GM18505 (cell line): ENCODE measurements at regions not wholly inside any gene's neighbourhood (a gene's known extent, or its start where the extent isn't known, plus 50 kb on each side); places are given as distances from the start of the nearest gene placed in this dataset.

Source experiments
- ATAC-seq: cut with Tn5 transposase; IDR thresholded peaks from one replicate; pipeline ENCODE4 v1.9.1; 2021; ENCODE audit not compliant: unreplicated experiment
- POLR2A ChIP-seq: IDR thresholded peaks from 4 replicates; pipeline ENCODE4 v1.6.1; 2011; ENCODE audit warnings: borderline replicate concordance; ENCODE audit not compliant: insufficient read depth, insufficient read length; ENCODE audit errors: extremely low read depth

GRCh38 chr18:41754332-41754731 lies 200.7 kb upstream of the PIK3C3 start:
- ATAC-seq: no peak

DNA sequence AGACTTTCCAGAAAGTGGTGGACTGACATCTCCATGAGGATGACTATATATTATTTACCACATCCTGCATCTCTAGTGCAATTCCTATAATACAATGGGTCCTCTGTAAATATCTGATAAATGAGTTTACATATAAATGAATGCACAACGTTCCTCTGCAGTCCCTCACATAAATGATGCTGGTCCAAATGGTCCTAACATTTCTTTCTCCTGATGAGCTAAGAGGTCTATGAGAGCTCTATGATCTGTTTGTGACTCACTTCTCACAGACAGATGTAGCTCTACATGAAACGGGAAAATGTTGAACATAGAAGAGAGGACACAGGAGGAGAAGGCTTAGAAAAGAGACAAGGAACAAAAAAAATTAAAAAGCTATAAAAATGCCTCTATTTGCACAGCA lies 201.2 kb upstream of the PIK3C3 start:
- no peak for TF ChIP-seq POLR2A
- no peak for ATAC-seq

More at GRCh38 chr18:41754332-41754731, 200.7 kb upstream of the PIK3C3 start:
- TF ChIP-seq POLR2A: no peak

DNA sequence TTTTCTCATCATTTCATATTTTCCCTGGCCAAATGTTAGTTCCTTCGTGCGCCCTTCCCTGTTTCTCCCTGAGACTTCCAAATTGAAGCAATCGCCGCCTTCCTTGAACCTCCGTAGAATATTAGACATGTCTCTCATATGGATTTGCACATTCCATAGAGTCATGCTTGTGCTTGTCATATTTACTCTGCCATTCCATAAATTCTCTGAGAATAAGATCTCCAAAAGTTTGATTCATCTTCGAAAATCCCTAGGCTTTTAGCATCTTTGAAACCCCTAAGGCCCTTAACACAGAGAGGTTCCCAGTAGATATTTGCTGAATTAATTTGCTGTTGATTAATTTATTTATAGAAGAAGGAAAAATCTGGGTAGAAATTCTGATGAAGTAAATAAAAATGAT lies 202.2 kb upstream of the PIK3C3 start:
- no peak for TF ChIP-seq POLR2A

GRCh38 chr18:41751652-41752051 lies 203.4 kb upstream of the PIK3C3 start:
- TF ChIP-seq POLR2A: no peak
- no peak for ATAC-seq

More for the DNA sequence above, 202.2 kb upstream of the PIK3C3 start:
- ATAC-seq: no peak

GRCh38 chr18:41751161-41751560 lies 203.9 kb upstream of the PIK3C3 start:
- no peak for ATAC-seq
- TF ChIP-seq POLR2A: no peak

GRCh38 chr18:41747723-41748242 lies 207.3 kb upstream of the PIK3C3 start:
- ATAC-seq: no peak
- no peak for TF ChIP-seq POLR2A

DNA sequence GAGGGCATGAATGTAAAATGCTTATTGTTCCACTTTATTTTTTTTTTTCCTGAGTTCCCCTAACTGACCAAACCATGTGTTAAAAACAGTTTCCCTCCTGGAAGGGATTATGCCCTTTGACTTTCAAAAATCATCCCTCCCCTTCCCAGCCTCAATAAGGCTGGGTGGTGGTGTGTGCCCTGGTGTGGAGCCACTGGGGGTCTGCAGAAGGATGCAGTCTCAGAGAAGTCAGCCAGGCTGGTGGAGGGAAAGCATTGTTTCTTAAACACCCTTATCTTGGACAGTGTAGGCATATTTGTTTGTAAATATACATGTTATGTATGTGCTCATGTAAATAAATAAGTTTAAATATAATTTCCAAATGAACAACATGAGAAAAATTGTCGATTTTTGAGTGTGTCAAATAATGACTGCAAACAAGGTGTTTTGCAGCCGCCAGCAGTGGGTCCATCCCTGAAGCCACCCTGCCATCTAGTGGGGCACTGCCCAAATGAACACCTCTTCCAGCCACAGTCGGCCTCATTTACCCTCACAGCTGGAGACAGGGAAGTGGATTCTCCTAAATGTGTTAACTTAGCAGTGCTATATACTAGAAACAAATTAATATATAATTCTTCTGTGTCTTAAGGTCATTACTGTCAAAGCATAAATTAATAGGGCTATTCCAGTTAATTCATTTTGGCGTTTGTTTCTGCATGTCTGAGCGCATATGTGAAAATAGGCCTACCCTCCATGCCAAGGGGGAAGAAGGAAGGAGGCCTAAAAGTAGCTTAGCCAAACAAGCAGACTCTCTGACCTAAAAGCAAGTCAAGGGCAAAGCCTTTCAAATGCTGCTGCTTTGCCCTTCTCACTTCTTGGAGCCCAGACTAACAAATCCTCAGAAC lies 209.6 kb upstream of the PIK3C3 start:
- TF ChIP-seq POLR2A: no peak
- no peak for ATAC-seq

- ATAC-seq: no peak
- TF ChIP-seq POLR2A: no peak
These were observed 210.5 kb upstream of the PIK3C3 start for GRCh38 chr18:41744421-41745030.

DNA sequence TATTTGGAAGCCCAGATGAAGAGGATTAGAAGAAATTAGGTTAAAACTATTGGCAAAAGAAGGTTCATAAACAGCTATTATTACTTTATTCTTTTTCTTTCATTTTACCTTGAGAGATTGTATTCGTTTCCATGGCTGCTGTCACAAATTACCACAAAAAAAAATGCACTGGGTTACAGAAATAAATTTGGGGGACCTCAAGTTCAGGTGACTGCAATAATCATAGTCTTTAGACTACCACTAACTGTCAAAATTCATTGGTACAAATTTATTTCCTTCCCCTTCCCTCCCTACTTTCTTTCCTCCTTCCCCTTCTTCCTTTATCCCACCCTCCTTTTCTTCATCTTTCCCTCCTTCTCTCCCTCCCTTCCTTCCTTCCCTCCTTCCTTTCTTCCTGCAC lies 217.8 kb upstream of the PIK3C3 start:
- ATAC-seq: no peak
- no peak for TF ChIP-seq POLR2A

DNA sequence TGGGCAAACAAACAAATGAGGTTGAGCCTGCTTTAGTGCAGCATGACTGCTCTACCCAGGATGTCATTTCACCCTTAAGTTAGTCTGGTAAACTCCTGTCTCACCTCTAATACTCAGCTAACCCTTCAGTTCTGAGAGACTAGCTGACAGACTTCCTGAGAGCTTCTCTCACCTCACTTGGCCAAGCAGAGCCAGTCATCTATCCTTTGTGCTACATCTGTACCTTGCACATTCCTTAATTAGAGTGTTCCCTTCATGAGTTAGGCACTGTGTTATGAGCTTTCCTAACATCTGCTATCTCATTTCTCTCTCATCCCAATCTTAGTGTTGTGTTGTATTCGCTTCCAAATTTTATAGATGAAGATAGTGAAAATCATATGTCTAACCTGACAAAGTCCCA lies 220.1 kb upstream of the PIK3C3 start:
- no peak for ATAC-seq
- no peak for TF ChIP-seq POLR2A

- no peak for ATAC-seq
- no peak for TF ChIP-seq POLR2A
These were observed 222.7 kb upstream of the PIK3C3 start for GRCh38 chr18:41732356-41732755.

DNA sequence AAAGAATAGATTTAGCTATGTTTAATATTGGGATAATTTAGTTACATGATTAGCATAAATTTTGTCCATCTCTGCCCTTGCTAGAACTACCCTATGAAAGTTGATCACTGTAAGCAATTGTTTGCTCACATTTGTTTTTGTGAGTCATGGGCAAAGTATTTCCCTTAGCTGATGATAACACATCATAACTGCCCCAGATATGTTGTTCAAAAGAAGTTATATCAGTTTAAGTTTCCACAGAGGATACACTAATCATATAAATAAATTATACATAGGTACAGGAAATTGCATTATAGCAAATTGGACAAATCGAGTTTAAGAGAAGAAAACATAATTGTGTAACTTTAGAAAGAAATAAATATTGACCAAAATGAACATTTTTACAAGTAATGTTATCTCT lies 223.2 kb upstream of the PIK3C3 start:
- TF ChIP-seq POLR2A: no peak
- ATAC-seq: no peak

- no peak for TF ChIP-seq POLR2A
- ATAC-seq: no peak
These were observed 230.8 kb upstream of the PIK3C3 start for GRCh38 chr18:41724195-41724594.
